Stomach (tissue), 8 donors: ENCODE measurements at regions not wholly inside any gene's neighbourhood (a gene's known extent, or its start where the extent isn't known, plus 50 kb on each side); places are given as distances from the start of the nearest gene placed in this dataset.

Experiments
- DNase-seq, 2 donors: peaks; one replicate each; pipeline versions ENCODE4 v3.0.0 to v3.0.0-alpha.2; 2013 to 2019
- H3K27ac ChIP-seq, 5 donors: fragments of 200-600 bp in 4 of 5; sonication (generic) in 4 of 5; one replicate each; pipeline ENCODE4 v1.5.1; 2013 to 2019; ENCODE audit warnings: mild to moderate bottlenecking in 1 of 5, moderate library complexity in 1 of 5
- H3K27me3 ChIP-seq, 3 donors: fragments of 200-600 bp; sonication (generic); one replicate each; pipeline ENCODE4 v1.5.1; 2017 to 2019; ENCODE audit warnings: mixed run types in 1 of 3
- H3K36me3 ChIP-seq, 4 donors: fragments of 200-600 bp; sonication (generic); 1 replicate in 3 of 4; 2 replicates in 1 of 4; pipeline ENCODE4 v1.5.1; 2016 to 2019
- H3K4me1 ChIP-seq, 4 donors: fragments of 200-600 bp; sonication (generic); one replicate each; pipeline ENCODE4 v1.5.1; 2016 to 2019
- H3K4me3 ChIP-seq, 4 donors: fragments of 200-600 bp; sonication (generic) in 3 of 4; one replicate each; pipeline ENCODE4 v1.5.1; 2016 to 2019; ENCODE audit warnings: mild to moderate bottlenecking in 1 of 4
- H3K9me3 ChIP-seq, 4 donors: fragments of 200-600 bp; sonication (generic); one replicate each; pipeline ENCODE4 v1.5.1; 2016 to 2019
- CTCF ChIP-seq, 7 experiments: fragments of 450-650 bp in 4 of 7; fragments of 200-600 bp in 3 of 7; sonication (generic) in 3 of 7; IDR thresholded peaks; one replicate each; pipeline ENCODE4 v1.5.1; 2016 to 2019; ENCODE audit warnings: antibody characterized with exemption in 7 of 7, control low read depth in 2 of 7, mild to moderate bottlenecking in 1 of 7
- EP300 ChIP-seq: sonication (generic); formaldehyde crosslinking; IDR thresholded peaks from one replicate; pipeline ENCODE4 v1.6.1; 2017; ENCODE audit warnings: antibody characterized with exemption
- POLR2A ChIP-seq, 4 donors: fragments of 450-650 bp; IDR thresholded peaks; one replicate each; pipeline ENCODE4 v1.6.1; 2016; ENCODE audit warnings: antibody characterized with exemption in 4 of 4, control low read depth in 2 of 4, mild to moderate bottlenecking in 1 of 4, moderate library complexity in 1 of 4
- POLR2AphosphoS5 ChIP-seq, 3 donors: sonication (generic); formaldehyde crosslinking; IDR thresholded peaks; one replicate each; pipeline ENCODE4 v1.6.1; 2016; ENCODE audit warnings: antibody characterized with exemption in 3 of 3
- WGBS, 5 donors: extraction: QIAGEN DNeasy Blood & Tissue Kit in 3 of 5; methylation state at CpG; one replicate each; pipeline versions ENCODE4 v1.1.5 to v1.1.7; 2013 to 2018; 5-methylcytosine and 5-hydroxymethylcytosine counted together
- intact Hi-C: fragments of 100-400 bp; cut with DNase I; formaldehyde crosslinking; loops from one replicate; pipeline ENCODE4 v1.15.1; 2023; ENCODE audit warnings: low total_unique reads
- donor health status: healthy with polysubstance abuse.
- donor health status: Bipolar disorder and iron deficiency.
- donor health status: healthy.

DNA sequence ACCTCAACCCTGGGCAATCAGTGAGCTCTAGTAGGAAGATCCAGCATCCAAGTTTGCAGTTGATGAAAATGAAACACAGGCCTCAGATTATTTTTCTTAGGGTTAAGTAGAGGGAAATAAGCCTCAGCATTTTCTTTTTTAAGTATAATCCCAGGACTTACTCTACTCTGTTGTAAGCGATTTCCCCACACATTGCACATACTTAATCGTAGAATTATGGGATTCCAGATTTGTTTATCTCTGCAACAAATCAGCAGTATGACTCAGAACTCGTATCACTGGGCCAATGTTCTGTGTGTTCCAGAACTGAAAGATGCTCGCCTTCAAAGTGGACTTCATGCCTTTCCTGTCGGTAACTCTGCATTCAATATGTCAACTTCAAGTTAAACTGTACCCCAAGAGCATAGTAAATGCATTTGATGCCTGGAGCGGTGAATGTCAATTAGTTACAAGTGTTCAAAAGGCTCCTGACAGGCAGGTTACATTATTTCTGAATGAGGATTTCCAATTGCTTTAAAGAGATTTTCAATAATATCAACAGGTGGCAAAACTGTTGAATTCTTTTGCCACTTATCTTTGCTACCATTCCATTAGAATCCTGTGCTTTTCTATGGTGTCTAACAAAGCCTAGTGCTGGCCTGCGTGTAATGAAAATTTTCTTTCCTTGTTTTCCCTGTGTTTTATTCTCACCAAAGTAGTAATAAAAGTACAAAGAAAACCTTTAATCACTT is 323.8 kb upstream of the SYT1 start:
- 67 to 79% (median 76%) methylated on average over 7 of the region's 7 CpGs for WGBS, 5 donors
- H3K4me1 ChIP-seq, result no peaks in the 10 kb centered on the region
- intact Hi-C loops, result no loop called here
- H3K27me3 ChIP-seq, result no peaks in the 10 kb centered on the region
- H3K9me3 ChIP-seq, result no peaks in the 10 kb centered on the region
- no peak overlapping the region for H3K27ac ChIP-seq
- no peak for DNase-seq
- no peaks in the 10 kb centered on the region for H3K36me3 ChIP-seq
- no peak overlapping the region for H3K4me3 ChIP-seq
- no peak for TF ChIP-seq POLR2AphosphoS5 (IDR thresholded peaks at IDR 0.05)
- TF ChIP-seq CTCF (IDR thresholded peaks at IDR 0.05), result no peak
- no peak for TF ChIP-seq POLR2A (IDR thresholded peaks at IDR 0.05)

GRCh38 chr12:78550831-78551230 is 313.7 kb upstream of the SYT1 start:
- TF ChIP-seq EP300 (no peak), POLR2A (IDR thresholded peaks at IDR 0.05) (no peak)
- Histone ChIP-seq H3K9me3 (no peaks in the 10 kb centered on the region), H3K4me1 (no peaks in the 10 kb centered on the region), H3K4me3 (no peak overlapping the region), H3K36me3 (no peaks in the 10 kb centered on the region), H3K27ac (no peak overlapping the region), H3K27me3 (no peaks in the 10 kb centered on the region)
- WGBS, 5 donors, result 60 to 88% (median 83%) methylated on average over 3 of the region's 3 CpGs
- DNase-seq, result no peak
- intact Hi-C loops, result no loop called here

- H3K27ac ChIP-seq, result no peak overlapping the region
- TF ChIP-seq POLR2AphosphoS5 (IDR thresholded peaks at IDR 0.05) (no peak), EP300 (no peak), CTCF (IDR thresholded peaks at IDR 0.05) (no peak), POLR2A (IDR thresholded peaks at IDR 0.05) (no peak)
- H3K4me3 ChIP-seq, result no peak overlapping the region
- H3K9me3 ChIP-seq, result no peaks in the 10 kb centered on the region
- no peak for DNase-seq
- no peaks in the 10 kb centered on the region for H3K27me3 ChIP-seq
- H3K4me1 ChIP-seq, result no peaks in the 10 kb centered on the region
- no peaks in the 10 kb centered on the region for H3K36me3 ChIP-seq
- intact Hi-C loops, result no loop called here
These were observed 308.8 kb upstream of the SYT1 start for GRCh38 chr12:78555802-78556201.

- no peak for DNase-seq
- WGBS, 5 donors, result 83 to 93% (median 92%) methylated on average over 2 of the region's 2 CpGs
- TF ChIP-seq CTCF (IDR thresholded peaks at IDR 0.05) (no peak), POLR2A (IDR thresholded peaks at IDR 0.05) (no peak), EP300 (no peak), POLR2AphosphoS5 (IDR thresholded peaks at IDR 0.05) (no peak)
- no peaks in the 10 kb centered on the region for H3K4me1 ChIP-seq
- H3K36me3 ChIP-seq, result no peaks in the 10 kb centered on the region
- no peaks in the 10 kb centered on the region for H3K9me3 ChIP-seq
- H3K4me3 ChIP-seq, result no peak overlapping the region
- intact Hi-C loops, result no loop called here
- H3K27ac ChIP-seq, result no peak overlapping the region
- H3K27me3 ChIP-seq, result no peaks in the 10 kb centered on the region
These were observed 307.9 kb upstream of the SYT1 start for GRCh38 chr12:78556651-78557050.

DNA sequence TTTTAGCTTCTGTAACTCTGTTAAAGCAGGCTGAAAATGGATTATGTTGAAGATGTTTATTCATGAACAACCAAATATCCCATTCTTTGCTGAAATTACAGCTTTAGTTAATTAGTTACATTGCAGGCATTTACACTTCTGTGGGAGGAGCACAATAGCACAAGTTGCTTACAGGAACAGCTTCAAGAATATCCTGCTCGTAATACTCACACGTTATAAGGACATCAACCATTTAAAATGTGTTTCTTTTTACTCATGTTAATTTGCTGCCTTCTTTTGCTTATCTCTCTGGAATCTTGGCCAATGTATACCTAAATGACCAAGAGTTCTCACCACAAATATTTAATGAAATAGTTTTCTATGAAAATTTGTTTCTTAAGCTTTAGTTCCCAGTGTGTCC is 305.2 kb upstream of the SYT1 start:
- intact Hi-C loops, result no loop called here
- no peak for TF ChIP-seq EP300
- no peak for TF ChIP-seq POLR2A (IDR thresholded peaks at IDR 0.05)
- no peak for TF ChIP-seq CTCF (IDR thresholded peaks at IDR 0.05)
- TF ChIP-seq POLR2AphosphoS5 (IDR thresholded peaks at IDR 0.05), result no peak

More for the DNA sequence above, 305.2 kb upstream of the SYT1 start:
- no peaks in the 10 kb centered on the region for H3K27me3 ChIP-seq
- H3K4me3 ChIP-seq, result no peak overlapping the region
- DNase-seq, result no peak
- WGBS, 5 donors, result 51 to 63% (median 61%) methylated on average over 2 of the region's 2 CpGs
- H3K4me1 ChIP-seq, result no peaks in the 10 kb centered on the region
- no peaks in the 10 kb centered on the region for H3K36me3 ChIP-seq
- H3K27ac ChIP-seq, result no peak overlapping the region
- H3K9me3 ChIP-seq, result no peaks in the 10 kb centered on the region
